HG02943 (cell line): ENCODE measurements at regions not wholly inside any gene's neighbourhood (a gene's known extent, or its start where the extent isn't known, plus 50 kb on each side); places are given as distances from the start of the nearest gene placed in this dataset.

Source experiments
- ATAC-seq: cut with Tn5 transposase; IDR thresholded peaks from one replicate; pipeline ENCODE4 v1.9.1; 2021; ENCODE audit warnings: mild to moderate bottlenecking, low read depth, moderate library complexity; ENCODE audit not compliant: unreplicated experiment

DNA sequence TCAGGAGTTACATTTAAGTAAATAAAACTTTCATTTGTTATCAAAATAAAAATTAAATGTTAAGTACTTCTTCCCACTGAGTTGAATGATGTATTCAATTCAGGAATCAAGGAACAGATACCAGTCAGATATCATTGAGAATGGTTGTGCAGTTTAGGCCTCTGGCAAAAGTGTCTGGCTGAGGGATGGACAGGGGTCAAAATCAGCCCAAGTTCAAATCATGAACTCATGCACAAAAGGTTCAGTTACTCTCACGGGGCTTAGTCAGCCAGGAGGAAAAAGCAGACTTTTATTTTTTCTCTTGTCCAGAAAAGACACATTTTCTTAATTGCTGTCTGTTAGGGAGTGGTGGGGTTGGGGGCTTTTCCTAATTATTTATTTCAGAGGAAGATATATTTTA lies 166.3 kb downstream of the RASSF9 start:
- ATAC-seq, result no peak

DNA sequence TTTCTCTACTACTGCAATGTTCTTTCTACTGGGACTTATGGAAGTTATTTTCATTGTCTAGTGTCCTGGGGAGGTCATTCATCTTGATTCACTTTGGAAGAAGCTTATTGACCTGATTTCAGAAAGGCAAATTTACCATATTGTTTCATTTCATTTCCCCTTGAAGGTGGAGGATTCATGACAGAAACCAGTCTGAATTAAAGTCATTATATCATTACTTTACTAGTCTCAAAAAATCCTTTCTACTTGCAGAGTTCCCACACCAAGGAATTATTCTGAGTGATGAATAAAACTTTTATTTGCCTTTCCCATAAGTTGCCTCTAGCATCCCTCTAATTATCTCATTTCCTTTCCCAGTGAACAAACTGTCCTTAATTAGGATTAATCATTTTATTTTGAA lies 163.8 kb downstream of the RASSF9 start:
- ATAC-seq, result no peak

DNA sequence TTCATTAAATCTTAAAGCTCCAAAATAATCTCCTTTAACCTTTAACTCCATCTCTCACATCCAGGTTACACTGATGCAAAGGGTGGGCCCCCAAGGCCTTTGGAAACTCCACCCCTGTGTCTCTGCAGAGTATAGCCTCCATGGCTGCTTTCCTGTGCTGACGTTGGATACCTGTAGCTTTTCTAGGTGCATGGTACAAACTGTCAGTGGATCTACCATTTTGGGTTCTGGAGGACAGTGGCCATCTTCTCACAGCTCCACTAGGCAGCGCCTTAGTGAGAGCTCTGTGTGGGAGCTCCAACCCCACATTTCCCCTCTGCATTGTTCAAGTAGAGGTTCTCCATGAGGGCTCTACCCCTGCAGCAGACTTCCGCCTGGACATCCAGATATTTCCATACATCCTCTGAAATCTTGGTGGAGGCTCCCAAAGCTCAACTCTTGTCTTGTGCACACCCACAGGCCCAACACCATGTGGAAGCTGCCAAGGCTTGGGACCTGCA lies 162.2 kb downstream of the RASSF9 start:
- no peak for ATAC-seq

DNA sequence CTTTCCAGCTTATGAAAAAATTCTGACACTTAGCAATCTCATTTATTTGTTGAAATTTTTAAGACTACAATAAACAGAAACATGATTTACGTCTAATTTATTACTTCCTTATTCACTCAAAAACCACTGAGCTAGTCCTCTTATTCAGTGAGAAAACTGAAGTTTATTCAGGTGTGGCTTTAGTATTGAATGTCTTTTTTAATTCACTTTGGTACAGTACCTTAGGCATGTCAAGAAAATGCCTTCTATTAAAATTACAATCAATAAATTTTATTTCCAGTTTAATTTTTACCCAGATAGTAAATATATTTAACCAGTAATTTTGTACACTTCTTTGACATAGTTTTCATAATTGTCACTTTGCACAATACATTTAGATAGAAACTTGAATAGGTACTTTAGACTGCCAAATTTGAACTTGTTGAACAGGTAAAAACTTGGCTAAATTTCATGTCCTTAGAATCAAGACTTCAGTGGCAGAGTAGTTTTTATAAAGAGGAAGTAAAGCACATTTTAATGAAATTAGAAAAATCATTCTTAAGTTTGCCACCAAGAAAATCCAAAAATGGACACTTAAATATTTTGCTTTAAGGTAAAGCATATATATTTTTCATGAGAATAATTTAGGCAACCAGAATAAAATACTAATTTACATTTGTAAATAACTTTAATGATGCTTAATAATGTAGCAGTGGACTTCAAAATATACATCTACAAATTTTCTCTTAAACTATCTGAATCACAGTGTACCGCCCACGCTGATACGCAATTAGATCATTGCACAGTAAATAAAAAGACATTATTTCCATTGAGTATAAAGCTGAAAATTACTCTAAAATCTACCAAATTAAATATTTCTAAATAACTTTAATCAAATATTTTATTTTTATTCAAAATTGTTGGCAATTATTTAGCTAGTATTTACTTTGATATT lies 159.1 kb downstream of the RASSF9 start:
- no peak for ATAC-seq

DNA sequence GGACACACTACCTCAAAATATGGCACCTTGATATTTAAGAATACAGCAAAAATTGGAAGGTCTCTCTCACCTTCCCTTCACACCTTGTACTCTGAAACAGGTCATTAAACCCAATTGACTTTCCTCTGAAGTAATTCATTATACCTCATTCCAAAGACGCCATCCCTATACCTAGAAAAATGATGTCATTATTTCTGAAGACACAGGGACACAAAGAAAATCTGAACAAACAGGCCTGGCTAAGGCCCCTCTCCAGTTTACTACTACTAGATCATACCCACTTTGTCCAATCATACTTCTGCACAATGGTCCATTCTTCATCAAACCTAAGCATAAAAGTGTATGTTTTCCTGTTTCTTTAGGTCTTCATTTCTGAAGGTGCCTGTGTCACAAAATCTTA lies 156.9 kb downstream of the RASSF9 start:
- ATAC-seq, result no peak

DNA sequence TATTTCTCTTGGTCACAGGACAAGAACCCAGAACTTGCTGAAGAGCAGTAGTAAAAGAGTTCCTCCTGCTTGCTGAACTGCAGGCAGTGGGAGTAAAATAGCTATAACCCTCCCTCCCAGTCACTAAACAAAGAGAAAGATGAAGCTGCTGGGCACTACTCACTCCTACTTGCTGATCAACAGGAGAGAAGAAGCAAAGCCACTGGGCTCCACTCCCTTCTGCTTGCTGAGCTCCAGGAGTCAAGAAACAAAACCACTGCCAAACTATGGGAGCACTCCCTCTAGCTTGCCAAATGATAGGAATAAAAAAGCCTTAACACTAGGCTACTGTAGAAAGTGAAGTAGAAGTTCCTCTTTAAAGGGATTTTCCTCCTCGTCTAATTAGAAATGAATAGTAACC lies 155.3 kb downstream of the RASSF9 start:
- ATAC-seq, result no peak

DNA sequence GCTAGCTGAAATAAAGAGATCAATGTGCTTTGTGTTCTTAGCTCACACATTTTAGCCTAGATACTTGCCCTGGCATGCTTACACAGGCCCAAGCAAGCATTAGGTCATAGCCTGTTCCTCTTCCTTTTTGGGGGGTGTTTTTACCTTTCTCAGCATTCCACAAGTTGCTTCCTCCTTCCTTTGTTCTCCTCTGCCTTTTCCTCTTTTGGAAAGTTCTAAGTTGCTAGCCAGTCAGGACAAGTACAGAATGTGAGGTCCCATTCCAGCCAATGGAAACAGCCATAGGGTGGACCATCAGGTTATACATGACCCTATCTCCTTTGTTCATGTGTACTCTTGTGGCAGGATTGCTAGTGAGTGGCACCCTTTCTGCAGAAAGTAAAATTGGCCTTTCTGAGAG lies 154.9 kb downstream of the RASSF9 start:
- ATAC-seq, result no peak

DNA sequence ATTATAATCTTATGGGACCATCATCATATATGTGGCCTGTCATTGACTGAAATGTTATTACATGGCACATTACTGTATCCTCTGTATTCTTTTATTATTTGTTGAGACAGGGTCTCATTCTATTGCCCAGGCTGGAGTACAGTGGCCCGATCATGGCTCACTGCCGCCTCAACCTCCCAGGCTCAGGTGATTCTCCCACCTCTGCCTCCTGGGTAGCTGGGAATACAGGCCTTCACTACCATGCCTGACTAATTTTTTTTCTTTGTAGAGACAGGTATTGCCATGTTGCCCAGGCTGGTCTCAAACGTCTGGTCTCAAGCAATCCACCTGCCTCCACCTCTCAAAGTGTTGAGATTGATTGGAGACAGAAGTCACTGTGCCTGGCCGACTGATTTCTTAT lies 153.2 kb downstream of the RASSF9 start:
- no peak for ATAC-seq

DNA sequence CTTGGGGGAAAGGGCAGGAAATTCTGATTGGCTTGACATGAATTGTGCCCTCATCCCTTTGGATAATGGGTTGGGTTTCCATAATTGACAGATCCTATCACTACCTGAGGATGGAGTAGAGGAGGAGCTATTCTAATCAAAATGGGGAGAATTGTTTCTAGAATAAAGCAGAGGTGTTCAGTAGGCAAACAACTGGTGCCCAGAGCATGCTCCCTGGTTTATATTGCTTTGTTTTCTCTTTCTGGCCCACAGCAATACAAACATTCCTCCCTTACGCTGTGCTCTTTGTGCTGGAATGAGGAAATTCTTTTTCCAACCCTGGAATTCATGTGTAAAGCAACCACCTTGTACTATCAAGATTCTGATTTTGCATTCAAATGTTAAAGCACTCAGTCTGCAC lies 147.4 kb downstream of the RASSF9 start:
- ATAC-seq, result no peak

DNA sequence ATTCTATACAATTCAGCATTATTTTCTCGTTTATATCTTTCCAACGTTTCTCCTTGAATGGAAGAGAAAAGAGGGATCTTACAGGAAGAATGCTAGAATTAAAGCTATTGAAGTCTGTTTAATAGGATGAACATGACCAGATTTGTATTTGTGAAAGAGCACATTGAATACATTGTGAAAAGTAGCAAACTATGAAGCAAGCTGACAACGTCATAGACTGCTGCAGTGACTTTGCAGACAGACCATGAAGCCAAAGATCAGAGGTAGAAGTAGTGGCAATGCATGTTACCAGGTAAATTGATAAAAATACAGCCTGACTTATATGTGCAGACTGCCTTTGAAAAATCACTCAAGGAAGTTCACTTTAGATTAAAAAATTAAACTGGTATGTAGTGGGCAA lies 146.1 kb downstream of the RASSF9 start:
- ATAC-seq, result no peak

DNA sequence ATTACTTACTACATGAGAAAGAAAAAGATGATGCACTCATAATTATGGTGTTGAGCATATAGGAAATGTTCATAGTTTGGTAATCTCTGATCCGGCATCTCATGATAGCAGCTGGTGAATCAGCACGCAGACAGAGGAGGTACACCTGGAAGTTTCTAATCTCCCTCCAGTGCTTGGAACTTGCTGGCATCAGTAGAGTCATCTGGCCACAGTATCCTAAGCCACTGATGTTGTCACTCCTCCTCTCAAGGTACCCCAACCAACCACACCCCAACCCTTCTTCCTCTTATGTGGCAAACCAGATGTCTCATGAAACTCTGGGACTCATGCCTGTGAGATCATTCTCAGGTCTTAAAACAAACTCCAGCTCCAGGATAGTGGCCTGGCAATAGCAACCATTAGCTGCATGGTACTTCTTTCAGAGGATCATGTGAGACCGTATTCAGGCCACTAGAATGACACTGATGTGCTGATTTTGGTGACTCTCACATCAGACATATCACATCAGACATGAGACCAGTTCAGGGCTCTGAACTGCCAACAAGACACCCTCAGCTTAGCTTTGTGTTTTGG lies 143.0 kb downstream of the RASSF9 start:
- no peak for ATAC-seq

DNA sequence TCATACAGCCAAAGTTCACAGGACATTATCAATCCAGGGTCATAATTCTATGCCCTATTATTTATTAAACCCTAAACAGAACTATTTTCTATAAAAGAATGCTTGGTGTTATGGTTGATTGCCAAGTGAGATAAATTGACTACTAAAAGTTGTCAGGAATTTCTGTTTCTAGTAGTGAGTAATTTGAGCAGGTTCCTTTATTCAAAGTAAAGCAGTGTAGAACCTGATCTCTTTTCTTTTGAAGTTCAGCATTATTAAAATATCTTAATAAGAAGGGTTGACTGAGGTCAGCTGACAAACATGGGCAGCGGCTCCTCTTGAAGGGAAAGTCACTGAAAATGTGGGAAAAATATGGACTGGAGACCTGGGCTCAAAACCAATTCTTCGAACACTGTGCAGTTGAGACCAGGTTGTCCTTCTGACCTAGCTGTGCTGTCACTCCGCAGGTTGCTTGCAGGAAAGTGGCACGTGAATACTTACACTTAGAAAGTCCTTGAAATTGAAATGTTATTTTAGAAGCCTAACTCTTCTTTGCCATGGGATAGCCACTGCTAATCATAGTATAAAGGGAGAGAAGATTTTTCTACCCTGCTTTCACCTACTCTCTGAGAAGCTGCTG lies 141.0 kb downstream of the RASSF9 start:
- ATAC-seq, result no peak

DNA sequence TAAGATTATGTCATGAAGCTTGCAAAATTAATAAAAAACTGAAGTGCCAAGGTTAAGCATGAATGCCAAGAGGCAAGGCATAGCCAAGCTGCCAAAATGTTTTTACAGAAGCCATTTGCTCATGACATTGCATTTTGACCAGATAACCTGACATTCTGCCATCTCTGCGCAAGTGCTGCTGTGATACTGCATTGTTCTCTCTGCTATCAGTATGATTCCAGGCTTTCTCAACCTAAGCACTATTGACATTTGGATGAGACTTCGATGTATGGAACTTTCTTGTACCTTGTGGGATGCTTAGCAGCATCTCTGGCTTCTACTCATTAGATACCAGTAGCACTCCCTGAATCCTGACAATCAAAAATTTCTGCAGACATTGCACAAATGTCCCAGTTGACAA lies 139.2 kb downstream of the RASSF9 start:
- no peak for ATAC-seq

DNA sequence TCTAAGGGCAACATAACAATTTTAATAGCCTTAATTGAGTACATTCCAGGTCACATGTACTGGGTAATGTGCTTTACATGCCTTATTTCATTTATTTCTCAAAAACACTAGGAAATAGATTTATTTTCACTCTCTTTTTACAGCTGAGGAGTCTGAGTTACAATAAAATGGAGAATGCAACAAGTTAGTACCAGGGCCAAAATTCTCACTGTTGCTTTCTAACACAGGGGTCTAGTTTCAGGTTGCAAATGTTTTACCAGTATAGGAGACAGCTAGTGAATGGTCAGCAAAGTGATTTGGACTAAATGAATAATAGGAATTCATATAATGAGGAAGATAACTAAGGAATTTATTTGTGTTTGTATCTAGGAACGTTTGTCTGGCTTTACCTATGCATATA lies 137.3 kb downstream of the RASSF9 start:
- ATAC-seq, result no peak

DNA sequence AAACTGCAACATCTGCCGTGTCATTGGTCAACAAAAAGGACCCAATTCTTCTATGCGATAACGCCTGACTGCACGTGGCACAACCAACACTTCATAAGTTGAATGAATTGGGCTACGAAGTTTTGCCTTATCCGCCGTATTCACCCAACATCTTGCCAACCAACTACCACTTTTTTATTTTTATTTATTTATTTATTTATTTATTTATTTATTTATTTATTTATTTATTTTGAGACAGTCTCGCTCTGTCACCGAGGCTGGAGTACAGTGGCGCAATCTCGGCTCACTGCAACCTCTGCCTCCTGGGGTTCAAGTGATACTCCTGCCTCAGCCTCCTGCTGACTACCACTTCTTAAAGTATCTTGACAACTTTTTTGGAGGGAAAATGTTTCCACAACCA lies 127.4 kb downstream of the RASSF9 start:
- ATAC-seq, result no peak

DNA sequence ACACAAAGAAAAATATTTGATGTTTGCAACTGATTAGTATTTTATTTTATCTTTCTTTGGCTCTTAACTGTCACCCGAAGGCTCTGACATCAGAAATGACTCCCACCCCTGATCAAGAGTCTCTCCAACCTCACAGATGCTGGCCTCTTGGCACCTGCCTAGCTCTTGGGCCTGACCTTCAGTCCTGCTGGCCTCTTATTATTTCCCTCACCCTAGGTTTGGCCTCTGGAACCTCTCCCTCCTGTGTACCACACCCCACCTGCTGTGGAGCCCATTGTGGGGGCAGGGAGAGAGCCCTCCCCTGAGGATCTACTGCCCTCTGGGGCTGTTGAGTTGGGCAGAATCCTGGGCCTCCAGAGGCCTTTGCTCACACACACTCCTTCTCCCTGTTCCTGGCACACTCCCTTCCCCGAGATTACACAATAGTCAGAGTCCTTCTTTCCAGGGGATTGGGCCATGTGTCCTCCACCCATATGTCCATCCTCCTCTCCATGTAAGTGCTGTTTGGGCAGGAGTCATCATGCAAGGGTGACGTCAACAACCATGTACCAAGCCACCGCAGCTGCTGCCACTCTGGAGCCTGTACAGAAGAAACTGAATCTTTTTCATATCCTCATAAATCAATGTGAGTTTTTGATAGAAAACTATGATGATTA lies 124.3 kb downstream of the RASSF9 start:
- ATAC-seq, result no peak

DNA sequence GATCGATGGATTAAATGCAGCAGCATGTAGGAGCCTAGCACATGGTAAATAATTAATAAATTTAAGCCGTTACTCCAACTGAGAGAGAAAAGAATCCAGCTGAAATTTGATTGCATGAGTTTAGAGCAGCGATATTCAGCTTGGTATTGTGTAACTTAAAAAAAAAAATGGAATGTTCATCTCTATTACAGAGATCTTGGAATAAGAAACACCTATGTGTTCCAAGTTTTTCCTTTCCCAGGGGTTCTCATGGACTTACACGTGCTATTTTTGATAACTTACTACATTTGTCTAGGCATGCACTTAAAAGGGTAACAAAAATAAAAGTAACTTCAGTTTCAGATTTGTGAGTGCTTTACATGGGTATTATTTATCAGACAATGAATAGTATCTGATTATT lies 122.8 kb downstream of the RASSF9 start:
- ATAC-seq, result no peak

DNA sequence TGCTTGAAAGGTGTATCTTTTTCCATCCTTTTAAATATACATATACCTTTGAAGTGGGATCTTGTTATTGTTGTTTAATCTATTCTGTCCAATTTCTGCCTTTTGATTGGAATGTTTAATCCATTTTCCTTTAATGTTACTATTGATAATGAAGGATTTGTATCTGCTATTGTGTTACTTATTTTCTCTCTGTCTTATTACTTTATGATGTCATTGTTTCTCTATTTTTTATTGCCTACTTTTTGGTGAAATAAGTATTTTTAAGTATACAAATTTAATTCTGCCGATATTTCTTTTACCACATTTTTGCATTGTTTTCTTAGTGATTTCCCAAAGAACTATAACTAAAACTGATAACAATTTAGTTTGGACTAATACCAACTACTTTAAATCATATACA lies 121.8 kb downstream of the RASSF9 start:
- no peak for ATAC-seq

DNA sequence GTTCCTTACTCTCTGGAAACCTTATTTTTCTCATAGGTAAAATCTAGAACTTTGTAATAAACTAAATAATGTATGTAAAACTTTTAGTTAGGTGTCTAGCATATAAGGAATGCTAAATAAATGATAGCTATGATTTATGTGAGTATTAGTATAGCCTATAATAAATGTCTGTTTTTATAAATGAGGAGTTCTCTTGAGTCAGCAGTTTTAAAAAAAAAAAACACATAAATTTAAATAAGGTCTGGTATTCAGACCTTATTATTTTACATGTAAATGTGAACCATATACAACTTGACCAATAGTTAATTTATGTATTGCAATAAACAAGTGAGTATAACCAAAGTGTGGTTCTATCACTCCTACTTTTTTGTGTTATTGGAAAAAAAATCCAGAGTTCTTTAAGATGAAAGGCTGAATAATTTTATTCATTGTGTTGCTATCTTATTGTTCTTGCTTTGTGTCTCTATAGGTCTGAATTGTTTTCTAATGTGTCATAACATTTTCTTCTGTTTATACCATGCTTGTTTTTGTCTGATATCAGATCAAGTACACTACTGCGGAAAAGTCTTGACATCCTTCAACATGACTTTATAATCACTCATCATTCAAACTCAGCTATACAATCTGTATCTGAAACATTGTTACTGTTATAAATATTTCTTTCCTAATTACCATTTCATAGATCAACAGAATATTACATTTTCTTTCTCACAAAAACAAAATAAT lies 115.7 kb downstream of the RASSF9 start:
- no peak for ATAC-seq

DNA sequence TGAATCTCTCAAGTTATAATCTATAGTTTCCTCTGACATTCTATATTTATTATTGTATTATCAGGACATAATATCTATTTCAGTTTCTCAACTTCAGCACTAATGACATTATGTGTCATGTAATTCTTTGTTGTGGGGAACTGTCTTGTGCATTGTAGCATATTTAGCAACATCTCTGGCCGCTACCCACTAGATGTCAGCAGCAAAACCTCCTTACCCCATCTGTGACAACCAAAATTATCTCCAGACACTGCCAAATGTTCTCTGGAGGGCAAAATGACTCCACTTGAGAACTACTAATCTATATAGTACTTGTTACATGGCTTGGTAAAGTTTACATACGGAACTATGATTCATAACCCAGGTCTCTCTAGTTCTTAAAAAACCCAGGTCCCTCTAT lies 110.2 kb downstream of the RASSF9 start:
- no peak for ATAC-seq
